ENCODE measurements at regions not wholly inside any gene's neighbourhood (a gene's known extent, or its start where the extent isn't known, plus 50 kb on each side); places are given as distances from the start of the nearest gene placed in this dataset.

DNA sequence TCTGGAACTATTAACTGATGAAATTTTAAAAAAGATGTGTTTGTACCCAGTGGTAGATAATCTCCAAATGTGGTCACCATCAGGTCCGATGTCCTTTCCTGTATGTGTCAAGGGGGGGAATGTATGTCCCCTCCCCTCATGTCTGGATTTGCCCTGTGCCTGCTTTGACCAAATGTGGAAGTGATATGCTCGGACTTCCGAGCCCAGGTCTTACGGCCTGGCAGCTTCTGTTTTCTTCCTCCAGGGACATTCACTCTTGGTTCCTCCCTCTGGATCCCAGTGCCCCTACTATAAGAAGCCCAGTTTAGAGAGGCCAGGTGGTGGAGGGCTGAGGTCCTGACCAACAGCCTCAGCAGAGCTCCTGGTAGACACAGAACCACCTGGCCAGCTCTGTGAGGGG lies 75.5 kb downstream of the CCR1 start:
- TF ChIP-seq, protein P1, sequence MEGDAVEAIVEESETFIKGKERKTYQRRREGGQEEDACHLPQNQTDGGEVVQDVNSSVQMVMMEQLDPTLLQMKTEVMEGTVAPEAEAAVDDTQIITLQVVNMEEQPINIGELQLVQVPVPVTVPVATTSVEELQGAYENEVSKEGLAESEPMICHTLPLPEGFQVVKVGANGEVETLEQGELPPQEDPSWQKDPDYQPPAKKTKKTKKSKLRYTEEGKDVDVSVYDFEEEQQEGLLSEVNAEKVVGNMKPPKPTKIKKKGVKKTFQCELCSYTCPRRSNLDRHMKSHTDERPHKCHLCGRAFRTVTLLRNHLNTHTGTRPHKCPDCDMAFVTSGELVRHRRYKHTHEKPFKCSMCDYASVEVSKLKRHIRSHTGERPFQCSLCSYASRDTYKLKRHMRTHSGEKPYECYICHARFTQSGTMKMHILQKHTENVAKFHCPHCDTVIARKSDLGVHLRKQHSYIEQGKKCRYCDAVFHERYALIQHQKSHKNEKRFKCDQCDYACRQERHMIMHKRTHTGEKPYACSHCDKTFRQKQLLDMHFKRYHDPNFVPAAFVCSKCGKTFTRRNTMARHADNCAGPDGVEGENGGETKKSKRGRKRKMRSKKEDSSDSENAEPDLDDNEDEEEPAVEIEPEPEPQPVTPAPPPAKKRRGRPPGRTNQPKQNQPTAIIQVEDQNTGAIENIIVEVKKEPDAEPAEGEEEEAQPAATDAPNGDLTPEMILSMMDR (IDR thresholded peaks at IDR 0.05), result no peak
- no peak for TF ChIP-seq POLR2A (IDR thresholded peaks at IDR 0.05)
